ENCODE measurements at regions not wholly inside any gene's neighbourhood (a gene's known extent, or its start where the extent isn't known, plus 50 kb on each side); places are given as distances from the start of the nearest gene placed in this dataset.

- FAIRE-seq, result no peak
Measured at GRCh38 chr2:39854771-39855170, 75.7 kb upstream of the THUMPD2 start.

GRCh38 chr2:39852831-39853230 lies 73.8 kb upstream of the THUMPD2 start:
- Histone ChIP-seq H3K9me1 (ENCODE audit: control insufficient read depth, insufficient read depth, low read length) (no peaks in the 10 kb centered on the region), H2AFZ (ENCODE audit: low read depth, low read length) (no peak overlapping the region), H3K36me3 (ENCODE audit: control insufficient read depth, insufficient read depth, low read length) (no peaks in the 10 kb centered on the region), H3K4me1 (replicated peaks in 1 of 2; ENCODE audit: control insufficient read depth in 2 of 2, insufficient read depth in 2 of 2, low read length in 2 of 2) (no peaks in the 10 kb centered on the region), H3K27me3 (ENCODE audit: control insufficient read depth in 2 of 2, insufficient read depth in 2 of 2, low read length in 2 of 2) (no peaks in the 10 kb centered on the region), H3K4me3 (no peak overlapping the region), H4K20me1 (replicated peaks; ENCODE audit: control insufficient read depth, insufficient read depth, low read length) (no peaks in the 10 kb centered on the region), H3K79me2 (ENCODE audit: control insufficient read depth, insufficient read depth, low read length) (no peaks in the 10 kb centered on the region), H3K9me3 (replicated peaks; ENCODE audit: control insufficient read depth, insufficient read depth, low read depth, low read length) (no peaks in the 10 kb centered on the region), H3K9ac (ENCODE audit: insufficient read depth in 1 of 2, low read depth in 2 of 2, low read length in 2 of 2) (no peak overlapping the region), H3K27ac (ENCODE audit: extremely low read depth, low read depth, low read length) (no peak overlapping the region), H3K4me2 (ENCODE audit: insufficient read depth, low read length) (no peak overlapping the region)
- DNase-seq (ENCODE audit: extremely low read depth in 1 of 4, low spot score in 3 of 4), result no peak
- in situ Hi-C loops (cut with MboI), result no loop called here
- ChIA-PET CTCF (ENCODE audit: low intra/inter-chr PET ratio) (no interaction called here), POLR2A (no interaction called here)
- no TSS peak for BruUV-seq (replicated peaks)
- WGBS (ENCODE audit: insufficient coverage, low coverage, missing lambda C conversion rate), result 0% methylated on average over 1 of the region's 1 CpG
- TF ChIP-seq ETV6 (IDR thresholded peaks at IDR 0.05; ENCODE audit: borderline replicate concordance in 1 of 2, low read depth in 2 of 2, low read length in 1 of 2), result no peak
- TF ChIP-seq ETV6 (CRISPR knock-in tag; IDR thresholded peaks at IDR 0.05; ENCODE audit: borderline replicate concordance), result no peak
- no peak for TF ChIP-seq KLF13 (tag; IDR thresholded peaks at IDR 0.05; ENCODE audit: borderline replicate concordance, low read depth)
- no peak for FAIRE-seq
- intact Hi-C loops (cut with micrococcal nuclease), result no loop called here
- no peak for ATAC-seq

More at GRCh38 chr2:39854771-39855170, 75.7 kb upstream of the THUMPD2 start:
- Histone ChIP-seq H3K9me3 (replicated peaks; ENCODE audit: control insufficient read depth, insufficient read depth, low read depth, low read length) (no peaks in the 10 kb centered on the region), H3K27me3 (ENCODE audit: control insufficient read depth in 2 of 2, insufficient read depth in 2 of 2, low read length in 2 of 2) (no peaks in the 10 kb centered on the region), H2AFZ (ENCODE audit: low read depth, low read length) (no peak overlapping the region), H4K20me1 (replicated peaks; ENCODE audit: control insufficient read depth, insufficient read depth, low read length) (no peaks in the 10 kb centered on the region), H3K36me3 (ENCODE audit: control insufficient read depth, insufficient read depth, low read length) (no peaks in the 10 kb centered on the region), H3K4me1 (replicated peaks in 1 of 2; ENCODE audit: control insufficient read depth in 2 of 2, insufficient read depth in 2 of 2, low read length in 2 of 2) (no peaks in the 10 kb centered on the region), H3K79me2 (ENCODE audit: control insufficient read depth, insufficient read depth, low read length) (no peaks in the 10 kb centered on the region), H3K9ac (ENCODE audit: insufficient read depth in 1 of 2, low read depth in 2 of 2, low read length in 2 of 2) (no peak overlapping the region), H3K4me2 (ENCODE audit: insufficient read depth, low read length) (no peak overlapping the region), H3K4me3 (no peak overlapping the region), H3K27ac (ENCODE audit: extremely low read depth, low read depth, low read length) (no peak overlapping the region), H3K9me1 (ENCODE audit: control insufficient read depth, insufficient read depth, low read length) (no peaks in the 10 kb centered on the region)
- CTCF ChIA-PET (ENCODE audit: low intra/inter-chr PET ratio), result no interaction called here
- POLR2A ChIA-PET, result no interaction called here
- WGBS (ENCODE audit: insufficient coverage, low coverage, missing lambda C conversion rate), result 0% methylated on average over 5 of the region's 5 CpGs
- in situ Hi-C loops (cut with MboI) (no loop called here), intact Hi-C loops (cut with micrococcal nuclease) (no loop called here)
- no TSS peak for BruUV-seq (replicated peaks)
- DNase-seq (ENCODE audit: extremely low read depth in 1 of 4, low spot score in 3 of 4), result no peak
- TF ChIP-seq CAMTA2 (CRISPR knock-in tag; conservative IDR thresholded peaks at IDR 0.05) (no peak), EHMT2 (IDR thresholded peaks at IDR 0.05) (no peak), ILK (tag; IDR thresholded peaks at IDR 0.05; ENCODE audit: borderline replicate concordance, low read depth) (no peak), ZFX (CRISPR knock-in tag; IDR thresholded peaks at IDR 0.05) (no peak), FOXA1 (IDR thresholded peaks at IDR 0.05; ENCODE audit: borderline replicate concordance) (no peak)
- TF ChIP-seq, protein P1, sequence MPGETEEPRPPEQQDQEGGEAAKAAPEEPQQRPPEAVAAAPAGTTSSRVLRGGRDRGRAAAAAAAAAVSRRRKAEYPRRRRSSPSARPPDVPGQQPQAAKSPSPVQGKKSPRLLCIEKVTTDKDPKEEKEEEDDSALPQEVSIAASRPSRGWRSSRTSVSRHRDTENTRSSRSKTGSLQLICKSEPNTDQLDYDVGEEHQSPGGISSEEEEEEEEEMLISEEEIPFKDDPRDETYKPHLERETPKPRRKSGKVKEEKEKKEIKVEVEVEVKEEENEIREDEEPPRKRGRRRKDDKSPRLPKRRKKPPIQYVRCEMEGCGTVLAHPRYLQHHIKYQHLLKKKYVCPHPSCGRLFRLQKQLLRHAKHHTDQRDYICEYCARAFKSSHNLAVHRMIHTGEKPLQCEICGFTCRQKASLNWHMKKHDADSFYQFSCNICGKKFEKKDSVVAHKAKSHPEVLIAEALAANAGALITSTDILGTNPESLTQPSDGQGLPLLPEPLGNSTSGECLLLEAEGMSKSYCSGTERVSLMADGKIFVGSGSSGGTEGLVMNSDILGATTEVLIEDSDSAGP (CRISPR knock-in tag; IDR thresholded peaks at IDR 0.05), result no peak
- no peak for ATAC-seq
